Neuronal stem cell (in vitro differentiated cells): ENCODE measurements at regions not wholly inside any gene's neighbourhood (a gene's known extent, or its start where the extent isn't known, plus 50 kb on each side); places are given as distances from the start of the nearest gene placed in this dataset.
A peak's percentile ranks its signal among the peaks of the same experiment; 100 is the strongest.

ENCODE experiments used
- DNase-seq: peaks from one replicate; pipeline ENCODE4 v3.0.0-alpha.2; 2013; ENCODE audit warnings: low spot score
- H2AFZ ChIP-seq: one replicate; pipeline ENCODE4 v1.6.1; 2013; ENCODE audit warnings: mild to moderate bottlenecking, low read length, inconsistent platforms
- H2AK5ac ChIP-seq: 2 replicates; pipeline ENCODE4 v1.6.1; 2013; ENCODE audit warnings: low read depth, mild to moderate bottlenecking, inconsistent platforms, low read length, moderate library complexity, mixed read lengths
- H2BK120ac ChIP-seq: 2 replicates; pipeline ENCODE4 v1.6.1; 2013; ENCODE audit warnings: low read depth, mild to moderate bottlenecking, inconsistent platforms, low read length, moderate library complexity, mixed read lengths
- H2BK12ac ChIP-seq: one replicate; pipeline ENCODE4 v1.6.1; 2013; ENCODE audit warnings: low read length, inconsistent platforms
- H2BK15ac ChIP-seq: 2 replicates; pipeline ENCODE4 v1.6.1; 2013; ENCODE audit warnings: mild to moderate bottlenecking, low read length, inconsistent platforms, mixed read lengths
- H2BK5ac ChIP-seq: one replicate; pipeline ENCODE4 v1.6.1; 2013; ENCODE audit warnings: inconsistent platforms, mild to moderate bottlenecking, low read length, moderate library complexity
- H3K14ac ChIP-seq: one replicate; pipeline ENCODE4 v1.6.1; 2013; ENCODE audit warnings: low read length, inconsistent platforms
- H3K18ac ChIP-seq: 2 replicates; pipeline ENCODE4 v1.6.1; 2013; ENCODE audit warnings: low read length, inconsistent platforms
- H3K23ac ChIP-seq: 2 replicates; pipeline ENCODE4 v1.6.1; 2013; ENCODE audit warnings: low read depth, mild to moderate bottlenecking, mixed read lengths, low read length, inconsistent platforms; ENCODE audit not compliant: poor library complexity
- H3K27ac ChIP-seq: replicated peaks from 3 replicates; pipeline ENCODE4 v1.5.1; 2013; ENCODE audit warnings: low read length, inconsistent platforms
- H3K27me3 ChIP-seq, 3 experiments: 2 replicates each; pipeline ENCODE4 v1.6.1; 2013; ENCODE audit warnings: low read length in 3 of 3, mild to moderate bottlenecking in 2 of 3, inconsistent platforms in 1 of 3, low read depth in 1 of 3, mixed read lengths in 1 of 3, moderate library complexity in 1 of 3; ENCODE audit not compliant: control insufficient read depth in 3 of 3, insufficient read depth in 3 of 3
- H3K36me3 ChIP-seq, 2 donors: replicated peaks in 1 of 2; 2 replicates each; pipeline ENCODE4 v1.6.1; 2013; ENCODE audit warnings: low read length in 2 of 2; ENCODE audit not compliant: control insufficient read depth in 2 of 2, insufficient read depth in 2 of 2
- H3K4ac ChIP-seq: 2 replicates; pipeline ENCODE4 v1.6.1; 2013; ENCODE audit warnings: inconsistent platforms, mild to moderate bottlenecking, low read length, moderate library complexity
- H3K4me1 ChIP-seq, 2 donors: 1 replicate in 1 of 2; 2 replicates in 1 of 2; pipeline ENCODE4 v1.6.1; 2013; ENCODE audit warnings: low read length in 2 of 2, low read depth in 1 of 2; ENCODE audit not compliant: control insufficient read depth in 2 of 2, insufficient read depth in 1 of 2
- H3K4me2 ChIP-seq: one replicate; pipeline ENCODE4 v1.6.1; 2013; ENCODE audit warnings: mild to moderate bottlenecking, low read length, inconsistent platforms; ENCODE audit not compliant: insufficient read depth, poor library complexity, severe bottlenecking
- H3K4me3 ChIP-seq, 2 donors: 2 replicates each; pipeline ENCODE4 v1.5.1; 2013; ENCODE audit warnings: low read length in 2 of 2, mild to moderate bottlenecking in 2 of 2, inconsistent platforms in 1 of 2, moderate library complexity in 1 of 2
- H3K79me1 ChIP-seq: one replicate; pipeline ENCODE4 v1.6.1; 2013; ENCODE audit warnings: low read depth, mild to moderate bottlenecking, inconsistent platforms, low read length, moderate library complexity
- H3K9ac ChIP-seq: one replicate; pipeline ENCODE4 v1.6.1; 2013; ENCODE audit warnings: mild to moderate bottlenecking, low read depth, low read length, inconsistent platforms; ENCODE audit not compliant: poor library complexity
- H3K9me3 ChIP-seq, 2 donors: replicated peaks in 1 of 2; 2 replicates each; pipeline versions ENCODE3 to v1.6.1; 2013; ENCODE audit warnings: low read length in 2 of 2, mild to moderate bottlenecking in 2 of 2, inconsistent platforms in 1 of 2, low read depth in 1 of 2, mixed read lengths in 1 of 2, moderate library complexity in 1 of 2; ENCODE audit not compliant: control insufficient read depth in 2 of 2, insufficient read depth in 1 of 2
- H4K8ac ChIP-seq: one replicate; pipeline ENCODE4 v1.6.1; 2013; ENCODE audit warnings: low read depth, mild to moderate bottlenecking, inconsistent platforms, low read length, moderate library complexity
- H4K91ac ChIP-seq: one replicate; pipeline ENCODE4 v1.6.1; 2013; ENCODE audit warnings: low read length, low read depth, mild to moderate bottlenecking, inconsistent platforms; ENCODE audit not compliant: poor library complexity
- WGBS, 2 donors: extraction: QIAGEN DNeasy Blood & Tissue Kit; methylation state at CpG; one replicate each; pipeline ENCODE4 v1.1.7; 2013; ENCODE audit warnings: missing lambda C conversion rate in 2 of 2, mixed read lengths in 1 of 2; ENCODE audit not compliant: insufficient read length in 2 of 2, insufficient replicate concordance in 1 of 2; ENCODE audit errors: extremely low coverage in 2 of 2; 5-methylcytosine and 5-hydroxymethylcytosine counted together

- Histone ChIP-seq H3K4me1 (no peaks in the 10 kb centered on the region), H2BK15ac (no peak overlapping the region)
These were observed 132.2 kb upstream of the GULP1 start for GRCh38 chr2:188159484-188159883.

GRCh38 chr2:188170356-188170755 lies 121.3 kb upstream of the GULP1 start:
- Histone ChIP-seq H3K4me2 (no peak overlapping the region), H3K79me1 (no peaks in the 10 kb centered on the region), H3K27me3 (no peaks in the 10 kb centered on the region), H3K18ac (no peak overlapping the region), H2BK12ac (no peak overlapping the region), H3K36me3 (no peaks in the 10 kb centered on the region), H2AFZ (no peak overlapping the region), H2BK15ac (no peak overlapping the region), H3K4ac (no peak overlapping the region), H2BK120ac (no peak overlapping the region), H2BK5ac (no peak overlapping the region), H4K8ac (no peak overlapping the region), H3K9me3 (no peaks in the 10 kb centered on the region), H3K14ac (no peak overlapping the region), H3K27ac (no peak overlapping the region), H3K4me3 (no peak overlapping the region), H3K9ac (no peak overlapping the region), H3K4me1 (no peaks in the 10 kb centered on the region), H3K23ac (no peak overlapping the region), H4K91ac (no peak overlapping the region), H2AK5ac (no peak overlapping the region)
- no CpG with 5 or more reads among the region's 4 CpGs for WGBS, 2 donors
- no peak for DNase-seq

More at GRCh38 chr2:188159484-188159883, 132.2 kb upstream of the GULP1 start:
- DNase-seq = no peak
- no peak overlapping the region for H3K14ac ChIP-seq
- no peak overlapping the region for H3K4ac ChIP-seq
- no peak overlapping the region for H2BK120ac ChIP-seq
- H2AK5ac ChIP-seq = no peak overlapping the region
- H3K36me3 ChIP-seq = no peaks in the 10 kb centered on the region
- no peak overlapping the region for H2AFZ ChIP-seq
- H3K4me2 ChIP-seq = no peak overlapping the region
- no peak overlapping the region for H3K27ac ChIP-seq
- no peak overlapping the region for H4K91ac ChIP-seq
- H2BK5ac ChIP-seq = no peak overlapping the region
- H3K9me3 ChIP-seq = no peaks in the 10 kb centered on the region
- H4K8ac ChIP-seq = no peak overlapping the region
- H3K27me3 ChIP-seq = no peaks in the 10 kb centered on the region
- H3K23ac ChIP-seq = no peak overlapping the region
- no peak overlapping the region for H3K18ac ChIP-seq
- no peak overlapping the region for H2BK12ac ChIP-seq
- no CpG with 5 or more reads among the region's 2 CpGs for WGBS, 2 donors
- no peaks in the 10 kb centered on the region for H3K79me1 ChIP-seq
- no peak overlapping the region for H3K4me3 ChIP-seq
- no peak overlapping the region for H3K9ac ChIP-seq

- DNase-seq = no peak
- Histone ChIP-seq H4K8ac (no peak overlapping the region), H3K79me1 (no peaks in the 10 kb centered on the region), H3K4me3 (no peak overlapping the region), H2BK12ac (no peak overlapping the region), H4K91ac (no peak overlapping the region), H3K14ac (no peak overlapping the region), H3K18ac (no peak overlapping the region), H2AFZ (no peak overlapping the region), H3K27me3 (no peaks in the 10 kb centered on the region), H3K36me3 (no peaks in the 10 kb centered on the region), H3K27ac (no peak overlapping the region), H3K4me2 (no peak overlapping the region), H3K9ac (no peak overlapping the region), H2BK120ac (no peak overlapping the region), H2AK5ac (no peak overlapping the region), H3K4ac (no peak overlapping the region), H3K9me3 (no peaks in the 10 kb centered on the region), H3K23ac (no peak overlapping the region), H3K4me1 (peaks cover 0 to 1% of the 10 kb centered on the region in 2 donors), H2BK5ac (no peak overlapping the region), H2BK15ac (no peak overlapping the region)
These were observed 115.1 kb upstream of the GULP1 start for GRCh38 chr2:188176620-188177019.

- Histone ChIP-seq H3K4me3 (no peak overlapping the region), H3K14ac (no peak overlapping the region), H3K23ac (no peak overlapping the region), H2AFZ (peak overlapping the region; percentile 53), H3K27me3 (no peaks in the 10 kb centered on the region), H3K79me1 (no peaks in the 10 kb centered on the region), H3K9ac (no peak overlapping the region), H2BK120ac (no peak overlapping the region), H2BK5ac (no peak overlapping the region), H3K18ac (no peak overlapping the region), H4K91ac (no peak overlapping the region), H3K4me2 (no peak overlapping the region), H3K9me3 (no peaks in the 10 kb centered on the region), H2BK12ac (no peak overlapping the region), H3K4me1 (peaks cover 0 to 1% of the 10 kb centered on the region in 2 donors), H3K27ac (no peak overlapping the region), H2BK15ac (no peak overlapping the region), H3K36me3 (no peaks in the 10 kb centered on the region), H3K4ac (no peak overlapping the region), H2AK5ac (no peak overlapping the region), H4K8ac (no peak overlapping the region)
- WGBS, 2 donors = no CpG with 5 or more reads among the region's 5 CpGs
- no peak for DNase-seq
These were observed 110.4 kb upstream of the GULP1 start for GRCh38 chr2:188181067-188181838.
